Gastroesophageal sphincter (tissue), 3 donors: ENCODE measurements at regions not wholly inside any gene's neighbourhood (a gene's known extent, or its start where the extent isn't known, plus 50 kb on each side); places are given as distances from the start of the nearest gene placed in this dataset.

Source experiments
- POLR2A ChIP-seq, 2 donors: fragments of 450-650 bp; IDR thresholded peaks; one replicate each; pipeline ENCODE4 v1.6.1; 2017; ENCODE audit warnings: antibody characterized with exemption in 2 of 2, mild to moderate bottlenecking in 2 of 2, moderate library complexity in 1 of 2
- POLR2AphosphoS5 ChIP-seq: sonication (generic); formaldehyde crosslinking; IDR thresholded peaks from one replicate; pipeline ENCODE4 v1.6.1; 2017; ENCODE audit warnings: antibody characterized with exemption
- TF ChIP-seq, protein P1 (sequence below), 4 experiments: fragments of 200-600 bp in 2 of 4; fragments of 450-650 bp in 2 of 4; sonication (generic) in 1 of 4; IDR thresholded peaks; one replicate each; pipeline ENCODE4 v1.5.1; 2017 to 2019; ENCODE audit warnings: antibody characterized with exemption in 4 of 4, mild to moderate bottlenecking in 2 of 4, moderate library complexity in 2 of 4

GRCh38 chr11:79896258-79896657, 455.4 kb upstream of the TENM4 start:
- TF ChIP-seq, protein P1, sequence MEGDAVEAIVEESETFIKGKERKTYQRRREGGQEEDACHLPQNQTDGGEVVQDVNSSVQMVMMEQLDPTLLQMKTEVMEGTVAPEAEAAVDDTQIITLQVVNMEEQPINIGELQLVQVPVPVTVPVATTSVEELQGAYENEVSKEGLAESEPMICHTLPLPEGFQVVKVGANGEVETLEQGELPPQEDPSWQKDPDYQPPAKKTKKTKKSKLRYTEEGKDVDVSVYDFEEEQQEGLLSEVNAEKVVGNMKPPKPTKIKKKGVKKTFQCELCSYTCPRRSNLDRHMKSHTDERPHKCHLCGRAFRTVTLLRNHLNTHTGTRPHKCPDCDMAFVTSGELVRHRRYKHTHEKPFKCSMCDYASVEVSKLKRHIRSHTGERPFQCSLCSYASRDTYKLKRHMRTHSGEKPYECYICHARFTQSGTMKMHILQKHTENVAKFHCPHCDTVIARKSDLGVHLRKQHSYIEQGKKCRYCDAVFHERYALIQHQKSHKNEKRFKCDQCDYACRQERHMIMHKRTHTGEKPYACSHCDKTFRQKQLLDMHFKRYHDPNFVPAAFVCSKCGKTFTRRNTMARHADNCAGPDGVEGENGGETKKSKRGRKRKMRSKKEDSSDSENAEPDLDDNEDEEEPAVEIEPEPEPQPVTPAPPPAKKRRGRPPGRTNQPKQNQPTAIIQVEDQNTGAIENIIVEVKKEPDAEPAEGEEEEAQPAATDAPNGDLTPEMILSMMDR (IDR thresholded peaks at IDR 0.05): no peak
- TF ChIP-seq POLR2A (IDR thresholded peaks at IDR 0.05) (no peak), POLR2AphosphoS5 (no peak)
